HL-60 (cell line): ENCODE measurements at regions not wholly inside any gene's neighbourhood (a gene's known extent, or its start where the extent isn't known, plus 50 kb on each side); places are given as distances from the start of the nearest gene placed in this dataset.
A peak's percentile ranks its signal among the peaks of the same experiment; 100 is the strongest.
"Not testable (repeated sequence)": the region's sequence is repeated elsewhere in the genome, so short reads cannot be mapped to it uniquely, and the experiment has no call there.

Experiments
- DNase-seq, 2 experiments: peaks; one replicate each; pipeline ENCODE4 v3.0.0-alpha.2; 2010 to 2020; ENCODE audit warnings: low read depth in 1 of 2, low spot score in 1 of 2
- H3K27ac ChIP-seq: fragments of 250-450 bp; sonication (Bioruptor Pico); replicated peaks from 2 replicates; pipeline ENCODE4 v1.5.1; 2020; ENCODE audit warnings: mild to moderate bottlenecking, moderate library complexity
- H3K27me3 ChIP-seq: fragments of 250-450 bp; sonication (Bioruptor Pico); 2 replicates; pipeline ENCODE4 v1.5.1; 2021; ENCODE audit warnings: mild to moderate bottlenecking, moderate library complexity; ENCODE audit not compliant: insufficient read depth, poor library complexity, severe bottlenecking
- H3K4me3 ChIP-seq: replicated peaks from 2 replicates; pipeline ENCODE4 v1.5.1; 2011; ENCODE audit warnings: mild to moderate bottlenecking, control low read depth, low read length; ENCODE audit not compliant: insufficient read depth
- CTCF ChIP-seq: IDR thresholded peaks from one replicate; pipeline ENCODE4 v1.5.1; 2011; ENCODE audit warnings: low read length, control low read depth, inconsistent platforms; ENCODE audit not compliant: insufficient read depth
- GABPA ChIP-seq: IDR thresholded peaks from 2 replicates; pipeline ENCODE4 v1.6.1; 2012; ENCODE audit warnings: low read depth
- POLR2AphosphoS5 ChIP-seq: IDR thresholded peaks from 2 replicates; pipeline ENCODE4 v1.6.1; 2012; ENCODE audit warnings: low read depth
- REST ChIP-seq: IDR thresholded peaks from 2 replicates; pipeline ENCODE4 v1.6.1; 2012; ENCODE audit warnings: low read depth; ENCODE audit not compliant: insufficient replicate concordance
- SPI1 ChIP-seq: IDR thresholded peaks from 2 replicates; pipeline ENCODE4 v1.6.1; 2012; ENCODE audit warnings: low read depth, mild to moderate bottlenecking, borderline replicate concordance

- Histone ChIP-seq H3K27ac (no peak overlapping the region), H3K27me3 (no peaks in the 10 kb centered on the region), H3K4me3 (no peak overlapping the region)
- TF ChIP-seq CTCF, result no peak
- TF ChIP-seq GABPA, result no peak
- no peak for TF ChIP-seq POLR2AphosphoS5
- no peak for TF ChIP-seq REST
- no peak for TF ChIP-seq SPI1
- no peak for DNase-seq
These were observed 857.5 kb downstream of the XPNPEP1 start for GRCh38 chr10:109065821-109066220.

GRCh38 chr10:109062371-109062770, 860.9 kb downstream of the XPNPEP1 start:
- Histone ChIP-seq H3K27me3 (no peaks in the 10 kb centered on the region), H3K4me3 (no peak overlapping the region), H3K27ac (no peak overlapping the region)
- DNase-seq, result no peak
- TF ChIP-seq REST (no peak), SPI1 (no peak)

GRCh38 chr10:109055243-109055642, 868.1 kb downstream of the XPNPEP1 start:
- Histone ChIP-seq H3K4me3 (no peak overlapping the region), H3K27me3 (no peaks in the 10 kb centered on the region), H3K27ac (no peak overlapping the region)
- no peak for DNase-seq
- TF ChIP-seq SPI1 (no peak), POLR2AphosphoS5 (no peak), REST (no peak), CTCF (no peak), GABPA (no peak)

- Histone ChIP-seq H3K4me3 (no peak overlapping the region), H3K27ac (no peak overlapping the region), H3K27me3 (no peaks in the 10 kb centered on the region)
- TF ChIP-seq GABPA (no peak), POLR2AphosphoS5 (no peak), REST (no peak), CTCF (no peak), SPI1 (no peak)
- DNase-seq, result no peak
These were observed 875.5 kb downstream of the XPNPEP1 start for GRCh38 chr10:109047856-109048255.

GRCh38 chr10:109046427-109046826, 876.9 kb downstream of the XPNPEP1 start:
- not testable (repeated sequence) for H3K4me3 ChIP-seq, H3K27ac ChIP-seq, H3K27me3 ChIP-seq
- peak in 1 of 2 experiments; percentile 6 for DNase-seq
